ENCODE measurements at regions not wholly inside any gene's neighbourhood (a gene's known extent, or its start where the extent isn't known, plus 50 kb on each side); places are given as distances from the start of the nearest gene placed in this dataset.

DNA sequence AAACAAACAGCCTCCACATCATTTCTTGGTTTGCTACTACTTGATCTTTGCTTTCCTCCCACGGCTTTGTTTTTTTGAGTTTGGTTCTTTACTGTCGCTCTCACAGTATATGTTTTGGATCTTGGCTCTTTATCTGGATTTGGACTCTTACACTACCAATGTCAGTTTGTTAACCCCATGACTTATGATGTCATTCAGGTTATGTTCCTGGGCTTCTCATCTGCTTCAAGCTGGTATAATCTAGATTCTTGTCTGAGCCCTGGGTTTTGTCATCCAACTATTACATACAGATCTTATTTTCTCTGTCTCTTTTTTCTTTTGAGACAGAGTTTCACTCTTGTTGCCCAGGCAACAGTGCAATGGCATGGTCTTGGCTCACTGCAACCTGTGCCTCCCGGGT lies 482.9 kb upstream of the TEX13C start:
- no peak for DNase-seq (ENCODE audit: low spot score)

DNA sequence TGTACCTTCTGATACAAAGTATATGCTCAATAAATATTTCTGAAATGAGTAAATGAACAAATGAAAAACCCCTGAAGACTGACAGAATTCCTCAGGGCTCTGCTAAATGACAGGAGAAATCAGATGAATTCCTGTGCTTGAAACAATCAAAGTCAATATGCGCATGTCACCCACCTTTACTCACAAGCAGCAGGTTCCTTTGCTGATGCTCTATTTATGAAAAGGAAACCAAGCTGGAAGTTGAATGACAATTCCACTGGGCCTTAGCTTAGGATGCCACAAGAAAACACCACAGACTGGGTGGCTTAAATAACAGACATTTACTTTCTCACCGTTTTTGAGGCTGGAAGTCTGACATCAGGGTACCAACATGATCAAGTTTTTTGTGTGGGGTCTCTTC lies 477.5 kb upstream of the TEX13C start:
- DNase-seq (ENCODE audit: low spot score), result no peak

DNA sequence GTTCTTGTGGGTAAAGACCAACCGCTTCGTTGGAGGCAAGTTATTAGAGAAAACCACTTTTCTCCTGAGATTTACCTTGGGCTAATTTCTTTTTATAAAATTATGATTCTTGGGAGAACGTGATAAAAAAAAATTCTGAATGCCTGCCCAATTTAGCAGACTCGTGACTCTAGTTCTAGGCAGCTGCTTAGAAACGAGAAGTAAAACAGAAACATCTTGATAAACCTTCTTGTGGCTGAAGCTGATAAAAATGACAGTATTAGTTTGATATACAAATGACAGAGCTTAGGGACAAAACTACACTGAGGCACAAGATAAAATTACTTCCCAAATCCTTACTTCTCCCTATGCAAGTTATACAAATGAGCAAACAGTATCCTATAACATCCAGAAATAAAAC lies 458.9 kb upstream of the TEX13C start:
- DNase-seq (ENCODE audit: low spot score), result no peak

DNA sequence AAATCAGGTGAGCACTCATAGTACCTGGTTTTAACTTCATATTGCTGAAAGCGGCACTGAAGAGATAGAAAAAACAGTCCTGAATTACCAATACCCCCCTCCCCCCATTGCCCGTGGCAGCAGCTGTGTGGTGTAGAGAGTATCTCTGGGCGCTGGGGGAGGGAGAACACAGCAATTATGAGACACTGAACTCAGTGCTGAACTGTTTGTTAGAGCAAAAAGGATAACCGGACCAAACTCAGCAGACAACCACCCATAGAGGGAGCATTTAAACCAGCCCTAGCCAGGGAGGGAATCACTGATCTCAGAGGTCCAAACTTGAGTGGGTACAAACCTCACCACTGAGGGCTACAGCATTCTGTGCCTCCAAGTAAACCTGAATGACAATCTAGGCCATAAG lies 457.4 kb upstream of the TEX13C start:
- DNase-seq (ENCODE audit: low spot score), result no peak

DNA sequence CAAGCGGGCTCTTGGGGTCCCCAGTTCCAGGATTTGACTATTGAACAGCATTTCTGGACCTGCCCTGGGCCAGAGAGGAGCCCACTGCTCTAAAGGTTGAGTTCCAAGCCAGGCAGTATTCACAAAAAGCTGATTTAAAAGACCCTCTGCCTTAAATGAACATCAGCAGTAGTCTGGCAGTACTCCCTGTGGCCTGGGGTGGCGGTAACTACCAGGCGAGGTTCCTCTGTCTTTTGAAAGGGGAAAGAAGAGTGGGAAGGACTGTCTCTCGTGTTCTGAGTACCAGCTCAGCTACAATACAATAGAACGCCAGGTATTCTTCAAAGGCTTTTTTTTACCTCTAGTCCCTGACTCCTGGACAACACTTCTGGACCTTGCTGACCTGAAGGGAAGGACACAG lies 456.4 kb upstream of the TEX13C start:
- no peak for DNase-seq (ENCODE audit: low spot score)

DNA sequence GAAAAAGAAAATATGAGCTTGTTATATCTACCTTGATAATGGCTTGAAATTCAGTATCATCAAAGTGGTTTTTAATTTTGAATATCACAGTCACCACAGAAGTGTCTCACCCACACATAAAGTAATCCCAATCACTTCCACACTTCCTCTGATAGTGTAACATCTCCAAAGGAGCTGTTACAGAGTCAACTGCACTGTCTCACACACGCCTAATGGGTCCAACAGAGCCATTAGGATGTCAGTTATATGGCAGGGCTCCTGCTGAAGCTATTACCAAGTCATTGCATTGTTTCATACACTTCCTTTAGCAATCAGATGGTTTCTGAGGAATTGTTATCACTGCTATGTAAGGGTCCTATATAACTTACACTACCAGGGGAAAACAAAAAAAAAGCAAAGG lies 432.1 kb upstream of the TEX13C start:
- DNase-seq (ENCODE audit: low spot score), result no peak

DNA sequence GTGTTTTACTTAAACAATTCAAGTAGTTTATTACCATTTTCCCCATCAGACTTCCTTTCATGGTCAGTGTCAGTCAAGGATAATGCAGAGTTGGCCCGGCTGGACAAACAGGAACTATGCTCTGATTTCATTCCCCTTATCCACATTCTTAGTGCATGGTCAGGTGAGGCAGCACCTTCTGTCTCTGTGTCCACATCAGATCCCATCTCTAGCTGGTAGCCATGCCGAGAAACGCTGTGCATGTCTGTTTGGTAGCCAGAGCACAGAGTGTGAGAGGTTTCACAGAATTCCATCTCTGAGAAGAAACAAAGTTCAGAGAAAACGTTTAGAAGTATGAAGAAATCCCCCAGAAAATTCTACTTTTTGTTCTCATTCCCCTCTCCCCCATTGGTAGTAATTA lies 423.7 kb upstream of the TEX13C start:
- no peak for DNase-seq (ENCODE audit: low spot score)

DNA sequence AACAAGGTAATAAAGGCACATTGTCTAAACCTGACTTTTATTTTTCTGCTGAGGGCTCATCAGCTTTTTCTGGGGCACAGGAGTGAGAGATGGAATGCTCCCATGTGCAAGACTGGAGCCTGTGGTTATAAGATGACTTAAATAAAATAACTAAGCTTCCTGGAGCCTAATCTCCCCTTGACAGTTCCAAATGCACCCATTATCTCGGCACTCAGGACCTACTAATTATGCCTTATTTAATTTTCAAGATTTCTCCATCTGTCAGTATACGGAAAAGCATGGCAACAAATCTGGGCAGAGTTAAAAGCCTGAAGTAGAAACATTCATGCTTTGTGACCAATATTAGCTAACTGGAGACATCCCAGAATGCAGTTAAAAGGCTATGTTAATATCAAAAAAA lies 416.7 kb upstream of the TEX13C start:
- no peak for DNase-seq (ENCODE audit: low spot score)

DNA sequence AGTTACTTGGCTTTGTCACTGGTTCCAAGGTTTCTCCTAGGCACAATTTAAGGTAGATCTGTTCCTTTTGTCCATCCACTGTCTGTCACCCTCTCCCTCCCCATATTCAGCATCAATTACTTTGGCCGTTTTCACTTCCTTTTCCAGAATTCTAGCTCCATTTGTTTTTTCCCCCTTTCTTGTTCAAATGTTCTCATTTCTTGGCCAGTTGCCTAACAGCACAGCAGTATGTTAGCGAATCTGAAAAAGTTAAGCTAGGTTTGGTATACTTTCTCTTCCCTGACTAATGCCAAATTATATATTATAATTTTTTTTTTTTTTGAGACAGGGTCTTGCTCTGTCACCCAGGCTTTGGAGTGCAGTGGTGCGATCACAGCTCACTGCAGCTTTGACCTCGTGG lies 409.1 kb upstream of the TEX13C start:
- no peak for DNase-seq (ENCODE audit: low spot score)

DNA sequence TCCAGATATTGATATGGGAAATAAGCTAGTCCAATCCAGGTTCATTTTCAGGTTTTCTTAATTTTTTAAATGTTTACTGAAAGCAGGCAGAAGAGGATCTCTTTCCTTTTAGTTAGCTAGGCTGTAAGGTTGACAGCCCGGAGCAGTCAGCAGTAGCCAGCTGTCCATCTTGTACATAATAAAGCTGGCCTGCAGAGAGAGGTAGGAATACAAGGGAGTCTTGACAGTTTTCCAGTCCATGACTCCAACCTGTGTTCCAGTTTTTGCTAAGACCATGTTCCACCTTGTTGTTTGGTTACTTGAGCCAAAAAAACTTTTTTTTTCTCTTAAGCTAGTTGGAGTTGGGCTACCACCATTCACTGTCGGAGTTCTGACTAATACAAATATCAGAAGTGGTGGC lies 402.7 kb upstream of the TEX13C start:
- no peak for DNase-seq (ENCODE audit: low spot score)

DNA sequence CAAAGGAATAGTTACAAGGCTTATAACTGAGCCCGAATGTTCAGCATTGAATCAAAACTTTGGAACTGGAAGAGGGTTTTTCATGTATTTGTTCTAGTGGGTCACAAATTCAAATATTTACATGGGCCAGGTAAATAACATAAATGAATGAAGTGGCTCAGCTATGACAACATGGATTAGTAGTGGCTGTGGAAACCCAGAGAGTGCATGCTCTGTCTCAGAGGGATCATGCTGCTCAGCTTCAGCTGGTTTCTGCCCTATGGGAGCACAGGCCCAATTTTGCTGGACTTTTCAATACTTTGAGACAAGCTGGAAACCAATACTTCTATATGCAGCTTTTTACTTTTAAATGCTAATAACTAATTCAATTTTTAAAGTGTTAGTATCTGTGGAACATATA lies 394.0 kb upstream of the TEX13C start:
- no peak for DNase-seq (ENCODE audit: low spot score)

DNA sequence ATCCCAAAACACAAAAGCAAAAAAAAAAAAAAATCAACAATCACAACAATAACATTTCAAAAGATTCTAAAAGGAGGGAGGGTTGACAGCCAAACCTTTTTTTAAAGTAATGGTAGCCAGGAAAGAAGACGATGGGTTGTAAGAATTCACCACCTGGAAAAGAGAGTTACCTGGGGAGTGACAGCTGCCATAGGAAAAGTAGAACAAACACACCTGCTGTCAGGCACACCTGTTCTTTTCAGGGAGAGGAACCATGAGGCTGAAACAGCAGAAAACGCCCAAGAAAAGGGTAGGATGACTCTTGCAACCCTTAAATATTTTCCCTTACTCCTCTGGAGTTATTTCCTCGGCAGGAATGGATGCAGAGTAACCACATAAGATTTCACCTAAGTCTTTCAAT lies 388.4 kb upstream of the TEX13C start:
- DNase-seq (ENCODE audit: low spot score), result no peak

DNA sequence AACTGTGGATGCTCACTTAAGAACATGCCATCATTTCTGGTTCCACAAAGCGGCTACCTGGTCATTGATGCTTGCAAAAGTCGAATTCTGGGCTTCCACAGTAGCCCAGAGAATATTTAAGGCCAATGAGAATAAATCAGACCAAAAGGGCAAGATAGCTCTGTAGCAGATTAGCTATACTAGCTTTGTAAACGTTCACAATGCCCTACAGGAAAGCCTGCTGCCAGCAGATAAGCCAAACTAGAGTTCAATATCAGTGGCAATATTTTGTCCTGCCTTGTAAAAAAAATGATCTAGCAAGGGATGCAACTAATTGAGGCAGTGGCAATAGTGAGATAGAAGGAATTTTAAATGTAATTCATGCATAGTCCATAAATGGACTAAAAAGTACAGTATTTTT lies 387.7 kb upstream of the TEX13C start:
- no peak for DNase-seq (ENCODE audit: low spot score)

DNA sequence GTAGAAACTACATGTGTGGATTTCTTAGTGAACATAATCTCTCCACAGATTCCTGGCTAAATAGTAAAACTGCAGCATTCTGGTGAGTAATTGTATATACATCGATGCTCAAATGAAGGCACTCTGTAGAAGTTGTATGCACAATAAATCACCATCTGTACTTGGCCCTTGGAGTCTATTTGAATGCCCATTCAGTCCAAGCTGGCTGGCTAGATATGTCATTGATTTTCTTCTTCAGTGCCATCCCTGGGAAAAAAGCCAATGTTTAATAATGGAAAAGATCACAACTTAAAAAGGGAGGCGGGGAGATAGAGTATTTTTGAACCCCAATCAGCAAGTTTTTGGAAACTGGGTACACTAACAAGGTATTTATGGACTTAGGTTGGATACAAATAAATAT lies 381.0 kb upstream of the TEX13C start:
- DNase-seq (ENCODE audit: low spot score), result no peak

DNA sequence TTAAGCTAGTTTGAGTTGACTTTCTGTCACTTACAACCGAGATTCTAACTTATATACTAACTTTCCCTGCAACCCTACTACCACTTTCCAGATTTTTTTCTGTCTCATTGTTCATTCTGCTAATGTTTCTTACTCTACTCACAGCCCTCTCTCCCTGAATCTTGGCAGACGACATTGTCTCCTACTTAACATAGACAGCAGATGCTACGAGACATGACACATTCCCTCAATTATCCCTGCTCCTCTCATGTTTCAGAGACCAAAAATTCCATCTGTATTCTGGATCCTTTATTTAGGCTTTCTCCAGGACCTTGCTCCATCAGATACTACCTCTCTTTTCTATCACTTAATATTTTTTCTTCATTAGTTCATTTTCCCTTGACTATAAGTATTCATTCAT lies 379.1 kb upstream of the TEX13C start:
- no peak for DNase-seq (ENCODE audit: low spot score)

DNA sequence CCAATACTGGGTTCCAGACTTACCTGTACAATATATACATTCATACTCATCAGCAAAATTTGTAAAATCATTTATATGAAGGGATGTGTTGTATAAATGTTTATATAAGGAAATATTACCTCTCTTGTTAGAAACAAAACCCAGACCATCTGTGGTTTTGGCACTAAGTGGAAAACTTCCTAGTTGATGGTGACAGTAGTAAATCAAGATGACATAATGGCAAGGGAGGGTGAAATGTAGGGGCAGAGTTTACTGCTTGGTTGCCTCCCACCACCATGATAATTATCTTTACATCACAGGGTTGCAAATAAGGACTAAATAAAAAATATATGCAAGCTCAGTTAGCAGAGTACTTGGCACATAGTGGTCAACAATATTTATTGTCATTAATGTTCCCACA lies 365.3 kb upstream of the TEX13C start:
- no peak for DNase-seq (ENCODE audit: low spot score)

DNA sequence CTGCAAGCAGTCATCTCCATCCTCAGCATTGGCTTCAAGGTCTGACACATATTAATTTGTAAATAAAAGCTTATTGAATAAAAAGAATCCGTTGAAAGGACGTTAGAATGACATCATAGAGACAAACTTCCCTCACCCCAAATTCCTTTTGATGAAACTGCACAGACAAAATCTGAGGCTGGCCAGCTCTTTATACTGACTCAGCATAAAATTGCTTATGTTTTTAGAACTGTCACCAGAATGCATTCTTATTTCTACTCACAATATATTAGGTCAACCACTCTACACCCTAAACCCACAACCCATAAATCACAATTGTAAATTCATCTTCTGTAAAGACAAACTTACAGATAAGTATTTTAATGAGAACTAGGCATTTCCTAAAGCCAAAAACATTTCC lies 359.2 kb upstream of the TEX13C start:
- no peak for DNase-seq (ENCODE audit: low spot score)

DNA sequence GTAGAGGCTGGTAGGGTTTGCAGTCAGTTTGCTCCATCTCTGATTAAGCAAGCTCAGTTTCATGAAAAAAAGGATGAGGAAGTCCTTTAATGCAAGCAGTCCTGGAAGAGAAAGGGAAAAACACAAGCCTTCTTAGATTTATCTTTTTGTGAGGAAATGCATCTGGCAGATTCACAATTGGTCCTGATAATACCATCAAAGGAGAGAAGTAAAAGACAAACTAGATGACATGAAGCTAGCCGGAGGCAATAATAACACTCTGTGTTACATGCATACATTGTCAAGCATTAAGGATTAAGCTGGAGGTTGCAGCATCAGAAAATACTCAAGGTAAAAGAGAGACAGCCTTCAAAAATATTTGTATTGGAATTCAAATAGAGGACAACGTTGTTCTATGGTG lies 356.0 kb upstream of the TEX13C start, which contains the start of gene TENM1:
TSS of gene TENM1 (minus strand) at position 101 of the 400 bp plus-strand sequence.
- no peak for DNase-seq (ENCODE audit: low spot score)

DNA sequence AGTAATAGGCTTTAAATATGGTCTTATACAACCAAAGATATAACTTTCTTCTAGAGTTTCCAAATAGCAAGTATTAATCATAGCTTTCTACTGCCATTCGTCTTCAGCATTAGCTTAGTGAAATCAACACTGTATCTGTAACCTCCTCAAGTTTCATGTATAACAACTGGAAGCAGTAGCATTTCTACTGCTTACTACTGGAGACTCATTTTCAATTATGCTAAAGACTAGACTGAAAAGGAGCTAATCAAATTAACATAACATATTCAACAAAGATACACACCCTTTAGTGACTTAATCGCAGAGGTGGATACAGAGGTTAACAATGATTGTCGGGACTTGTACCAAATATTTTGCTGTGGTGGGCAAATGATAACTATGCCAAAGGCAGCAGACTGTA lies 344.2 kb upstream of the TEX13C start:
- DNase-seq (ENCODE audit: low spot score), result no peak

DNA sequence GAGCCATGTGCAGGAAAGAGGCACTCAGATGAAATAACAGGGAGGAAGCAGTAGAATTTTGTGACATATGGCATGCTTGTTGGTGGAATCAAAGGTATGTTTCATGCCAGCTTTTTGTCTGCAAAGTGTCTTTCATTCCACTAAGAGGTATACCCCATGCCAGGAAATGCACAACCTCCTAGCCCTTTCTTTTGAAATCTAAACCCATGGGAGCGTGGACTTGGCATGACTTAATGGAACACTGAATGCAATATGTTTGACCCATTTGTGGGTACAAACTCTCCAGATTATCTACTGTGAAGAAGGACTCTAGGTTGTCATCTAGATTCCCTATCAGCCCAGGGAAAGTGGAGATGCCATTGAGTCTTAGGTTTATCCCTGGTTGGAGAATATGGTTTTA lies 338.3 kb upstream of the TEX13C start:
- no peak for DNase-seq (ENCODE audit: low spot score)

DNA sequence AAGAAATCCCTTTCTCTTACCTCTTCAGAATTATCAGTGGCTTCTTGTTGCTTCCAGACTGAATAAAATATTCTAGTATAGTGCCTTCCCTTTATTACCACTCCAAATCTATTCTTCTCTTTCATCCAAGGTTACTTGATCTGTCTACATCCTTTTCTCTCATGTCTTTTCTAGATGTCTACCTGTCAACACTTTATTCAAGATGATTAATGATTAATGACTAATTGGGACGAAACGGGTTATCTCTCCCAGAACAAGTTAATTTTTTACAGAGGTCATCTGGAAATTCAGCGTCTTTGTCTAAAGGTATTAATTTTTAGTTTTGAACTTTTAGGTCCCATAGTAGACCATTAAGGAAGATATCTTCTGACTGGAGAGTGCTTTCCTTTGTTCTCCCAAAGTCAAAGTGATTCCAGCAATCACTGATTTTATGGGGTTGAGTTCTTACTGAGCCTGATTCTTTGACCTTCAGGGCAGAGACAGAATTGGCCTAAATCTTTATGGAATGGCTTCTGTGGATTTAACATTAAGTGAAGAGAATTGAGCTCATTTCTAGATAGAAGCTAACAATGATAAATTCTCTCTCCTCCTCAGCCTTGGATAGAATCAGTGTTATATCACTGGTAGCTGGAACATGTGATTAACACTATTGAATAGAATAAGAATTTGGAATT lies 335.4 kb upstream of the TEX13C start:
- no peak for DNase-seq (ENCODE audit: low spot score)

DNA sequence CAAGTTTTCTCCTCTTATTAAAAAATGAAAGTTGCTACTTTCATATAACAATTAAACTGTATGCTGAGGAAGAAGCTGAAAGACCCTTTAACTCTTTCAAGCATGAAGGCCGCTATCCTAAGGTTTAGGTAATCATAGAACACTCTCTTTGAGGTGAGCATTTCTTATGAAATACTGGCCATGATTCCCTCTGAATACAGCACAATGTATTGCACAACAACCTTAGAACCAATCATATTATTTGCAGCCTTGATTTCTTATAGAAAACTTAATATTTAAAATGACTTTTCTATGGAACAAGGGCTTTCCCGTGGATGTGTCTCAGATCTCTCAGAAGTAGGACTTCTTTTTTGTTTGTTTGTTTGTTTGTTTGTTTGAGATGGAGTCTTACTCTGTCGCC lies 333.4 kb upstream of the TEX13C start:
- no peak for DNase-seq (ENCODE audit: low spot score)

DNA sequence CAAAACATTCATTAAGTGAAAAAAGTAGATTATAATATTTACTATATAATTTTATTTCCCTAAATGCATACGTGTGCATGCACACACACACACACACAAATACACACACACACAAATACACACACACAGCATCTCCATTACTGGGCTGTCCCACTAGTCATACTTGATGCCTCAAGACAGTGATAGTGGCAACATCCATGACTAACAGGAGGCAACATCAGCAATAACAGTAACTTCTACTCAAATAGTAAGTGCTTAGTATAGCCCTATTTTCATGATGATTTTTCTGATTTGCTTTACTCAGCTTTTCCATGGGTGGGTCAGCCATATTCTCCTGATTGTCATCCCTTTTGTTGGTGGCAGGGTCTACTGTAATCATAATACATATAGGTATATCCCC lies 325.9 kb upstream of the TEX13C start:
- no peak for DNase-seq (ENCODE audit: low spot score)

DNA sequence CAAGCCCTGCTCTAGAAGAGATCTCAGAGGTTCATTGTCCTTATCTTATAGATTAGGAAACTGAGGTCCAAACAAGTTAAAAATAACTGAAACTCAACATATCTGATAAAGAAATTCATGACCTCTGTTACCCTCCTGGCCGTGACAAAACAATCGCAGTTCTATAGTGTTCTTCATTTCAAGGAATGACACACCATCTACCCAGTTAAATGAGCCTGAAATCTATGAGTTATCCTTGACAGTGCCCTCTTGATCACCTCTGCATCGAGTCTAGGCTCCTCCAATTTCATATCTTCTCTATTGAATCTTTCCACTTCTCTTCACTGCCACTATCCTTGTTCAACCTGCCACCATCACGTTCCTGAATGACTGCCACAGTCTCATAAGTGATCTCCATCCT lies 325.3 kb upstream of the TEX13C start:
- no peak for DNase-seq (ENCODE audit: low spot score)

Data from CD4-positive, alpha-beta T cell treated with Interleukin-2 at 100 ng/mL for 4 hours (primary cell).